Stimulated activated naive B cell treated with anti-CD40 and anti-IgM and Interleukin-4, amounts not matched to agents 10 μg/mL and 1 μg/mL and 100 μg/mL, for 72 hours (primary cell): ENCODE measurements at regions not wholly inside any gene's neighbourhood (a gene's known extent, or its start where the extent isn't known, plus 50 kb on each side); places are given as distances from the start of the nearest gene placed in this dataset.
"Not testable (repeated sequence)": the region's sequence is repeated elsewhere in the genome, so short reads cannot be mapped to it uniquely, and the experiment has no call there.

Source experiments
- ATAC-seq, 2 donors: fragments of 150-1000 bp; cut with Tn5 transposase; replicated peaks; 2 replicates each; pipeline ENCODE4 v1.10.0; 2021; ENCODE audit warnings: moderate library complexity in 1 of 2
- DNase-seq: peaks from one replicate; pipeline ENCODE4 v3.0.0; 2021
- H3K27ac Mint-ChIP-seq: one replicate; pipeline ENCODE4 v1.8.0; 2022; ENCODE audit warnings: mild to moderate bottlenecking, mixed read lengths
- H3K27me3 Mint-ChIP-seq, 2 donors: one replicate each; pipeline ENCODE4 v1.8.0; 2022; ENCODE audit warnings: mixed read lengths in 2 of 2
- H3K36me3 Mint-ChIP-seq, 2 donors: one replicate each; pipeline ENCODE4 v1.8.0; 2022; ENCODE audit warnings: mixed read lengths in 2 of 2, mild to moderate bottlenecking in 1 of 2
- H3K4me1 Mint-ChIP-seq, 2 donors: one replicate each; pipeline ENCODE4 v1.8.0; 2022; ENCODE audit warnings: mixed read lengths in 2 of 2, mild to moderate bottlenecking in 1 of 2
- H3K4me3 Mint-ChIP-seq, 2 donors: one replicate each; pipeline ENCODE4 v1.8.0; 2022; ENCODE audit warnings: mild to moderate bottlenecking in 2 of 2, mixed read lengths in 2 of 2, moderate library complexity in 1 of 2
- H3K9me3 Mint-ChIP-seq, 2 donors: one replicate each; pipeline ENCODE4 v1.8.0; 2022; ENCODE audit warnings: mixed read lengths in 2 of 2, mild to moderate bottlenecking in 1 of 2

GRCh38 chr5:26563979-26564378 is 474.4 kb downstream of the CDH9 start:
- ATAC-seq (no peak), DNase-seq (no peak)
- H3K4me3 Mint-ChIP-seq, result no peak overlapping the region
- no peaks in the 10 kb centered on the region for H3K36me3 Mint-ChIP-seq
- H3K4me1 Mint-ChIP-seq, result no peaks in the 10 kb centered on the region
- no peaks in the 10 kb centered on the region for H3K27me3 Mint-ChIP-seq
- H3K9me3 Mint-ChIP-seq, result peaks cover 6 to 16% of the 10 kb centered on the region in 2 donors
- no peak overlapping the region for H3K27ac Mint-ChIP-seq

- ATAC-seq, result no peak
- Mint-ChIP-seq H3K9me3 (peaks cover 3 to 9% of the 10 kb centered on the region in 2 donors), H3K27ac (no peak overlapping the region), H3K36me3 (no peaks in the 10 kb centered on the region), H3K4me1 (no peaks in the 10 kb centered on the region), H3K4me3 (no peak overlapping the region), H3K27me3 (no peaks in the 10 kb centered on the region)
- no peak for DNase-seq
Measured at GRCh38 chr5:26553079-26553478, 485.3 kb downstream of the CDH9 start.

- Mint-ChIP-seq H3K27me3 (no peaks in the 10 kb centered on the region), H3K9me3 (peaks cover 13 to 17% of the 10 kb centered on the region in 2 donors), H3K4me3 (no peak overlapping the region), H3K36me3 (no peaks in the 10 kb centered on the region), H3K27ac (no peak overlapping the region), H3K4me1 (no peaks in the 10 kb centered on the region)
- ATAC-seq, result no peak
- DNase-seq, result no peak
Measured at GRCh38 chr5:26543987-26544386, 494.4 kb downstream of the CDH9 start.

GRCh38 chr5:26538226-26538625 is 500.2 kb downstream of the CDH9 start:
- H3K4me3 Mint-ChIP-seq, result no peak overlapping the region
- ATAC-seq, result no peak
- no peaks in the 10 kb centered on the region for H3K27me3 Mint-ChIP-seq
- no peaks in the 10 kb centered on the region for H3K36me3 Mint-ChIP-seq
- H3K4me1 Mint-ChIP-seq, result no peaks in the 10 kb centered on the region
- peaks cover 7 to 17% of the 10 kb centered on the region in 2 donors for H3K9me3 Mint-ChIP-seq
- DNase-seq, result no peak
- H3K27ac Mint-ChIP-seq, result no peak overlapping the region

- no peaks in the 10 kb centered on the region for H3K4me1 Mint-ChIP-seq
- no peak for ATAC-seq
Measured at GRCh38 chr5:26535215-26535614, 503.2 kb downstream of the CDH9 start.

GRCh38 chr5:26530305-26530704 is 508.1 kb downstream of the CDH9 start:
- H3K4me1 Mint-ChIP-seq, result no peaks in the 10 kb centered on the region
- H3K27ac Mint-ChIP-seq, result no peak overlapping the region
- H3K36me3 Mint-ChIP-seq, result no peaks in the 10 kb centered on the region
- no peaks in the 10 kb centered on the region for H3K27me3 Mint-ChIP-seq
- no peak for DNase-seq
- ATAC-seq, result no peak
- peaks cover 3 to 7% of the 10 kb centered on the region in 2 donors for H3K9me3 Mint-ChIP-seq
- H3K4me3 Mint-ChIP-seq, result no peak overlapping the region

More at GRCh38 chr5:26535215-26535614, 503.2 kb downstream of the CDH9 start:
- no peaks in the 10 kb centered on the region for H3K36me3 Mint-ChIP-seq
- no peaks in the 10 kb centered on the region for H3K27me3 Mint-ChIP-seq
- no peak overlapping the region for H3K27ac Mint-ChIP-seq
- peaks cover 8 to 9% of the 10 kb centered on the region in 2 donors for H3K9me3 Mint-ChIP-seq
- no peak for DNase-seq
- H3K4me3 Mint-ChIP-seq, result no peak overlapping the region

GRCh38 chr5:26519245-26519644 is 519.1 kb downstream of the CDH9 start:
- Mint-ChIP-seq H3K9me3 (peaks cover 0 to 4% of the 10 kb centered on the region in 2 donors), H3K36me3 (no peaks in the 10 kb centered on the region), H3K27me3 (no peaks in the 10 kb centered on the region), H3K4me3 (no peak overlapping the region), H3K27ac (no peak overlapping the region), H3K4me1 (no peaks in the 10 kb centered on the region)
- ATAC-seq (no peak), DNase-seq (no peak)

GRCh38 chr5:26518065-26518464 is 520.3 kb downstream of the CDH9 start:
- H3K27ac Mint-ChIP-seq, result no peak overlapping the region
- H3K9me3 Mint-ChIP-seq, result peaks cover 0 to 4% of the 10 kb centered on the region in 2 donors
- no peaks in the 10 kb centered on the region for H3K36me3 Mint-ChIP-seq
- no peak for ATAC-seq
- no peaks in the 10 kb centered on the region for H3K4me1 Mint-ChIP-seq
- no peak for DNase-seq
- H3K4me3 Mint-ChIP-seq, result no peak overlapping the region
- no peaks in the 10 kb centered on the region for H3K27me3 Mint-ChIP-seq

GRCh38 chr5:26498972-26499371 is 539.4 kb downstream of the CDH9 start:
- no peak for DNase-seq
- no peaks in the 10 kb centered on the region for H3K36me3 Mint-ChIP-seq
- H3K4me3 Mint-ChIP-seq, result no peak overlapping the region
- no peaks in the 10 kb centered on the region for H3K4me1 Mint-ChIP-seq
- no peak overlapping the region for H3K27ac Mint-ChIP-seq
- H3K9me3 Mint-ChIP-seq, result peaks cover 1 to 6% of the 10 kb centered on the region in 2 donors
- no peak for ATAC-seq
- H3K27me3 Mint-ChIP-seq, result no peaks in the 10 kb centered on the region

- H3K27ac Mint-ChIP-seq, result no peak overlapping the region
- DNase-seq (no peak), ATAC-seq (no peak)
- peaks cover 3 to 10% of the 10 kb centered on the region in 2 donors for H3K9me3 Mint-ChIP-seq
- no peaks in the 10 kb centered on the region for H3K36me3 Mint-ChIP-seq
- H3K4me3 Mint-ChIP-seq, result no peak overlapping the region
- H3K27me3 Mint-ChIP-seq, result no peaks in the 10 kb centered on the region
- no peaks in the 10 kb centered on the region for H3K4me1 Mint-ChIP-seq
Measured at GRCh38 chr5:26495437-26495836, 542.9 kb downstream of the CDH9 start.

- Mint-ChIP-seq H3K9me3 (peaks cover 6 to 17% of the 10 kb centered on the region in 2 donors), H3K27me3 (no peaks in the 10 kb centered on the region), H3K27ac (no peak overlapping the region), H3K4me1 (no peaks in the 10 kb centered on the region), H3K4me3 (no peak overlapping the region), H3K36me3 (no peaks in the 10 kb centered on the region)
- DNase-seq, result no peak
- no peak for ATAC-seq
Measured at GRCh38 chr5:26492906-26493459, 545.4 kb downstream of the CDH9 start.

- no peaks in the 10 kb centered on the region for H3K27me3 Mint-ChIP-seq
- peaks cover 6 to 8% of the 10 kb centered on the region in 2 donors for H3K9me3 Mint-ChIP-seq
- DNase-seq (no peak), ATAC-seq (no peak)
- no peaks in the 10 kb centered on the region for H3K36me3 Mint-ChIP-seq
- no peaks in the 10 kb centered on the region for H3K4me1 Mint-ChIP-seq
- H3K4me3 Mint-ChIP-seq, result no peak overlapping the region
- H3K27ac Mint-ChIP-seq, result no peak overlapping the region
Measured at GRCh38 chr5:26487553-26487952, 550.8 kb downstream of the CDH9 start.

- Mint-ChIP-seq H3K4me3 (no peak overlapping the region), H3K36me3 (no peaks in the 10 kb centered on the region), H3K27ac (no peak overlapping the region), H3K4me1 (no peaks in the 10 kb centered on the region), H3K9me3 (peaks cover 6 to 8% of the 10 kb centered on the region in 2 donors), H3K27me3 (no peaks in the 10 kb centered on the region)
- ATAC-seq (no peak), DNase-seq (no peak)
Measured at GRCh38 chr5:26486631-26487030, 551.8 kb downstream of the CDH9 start.

- not testable (repeated sequence) for DNase-seq, H3K27ac Mint-ChIP-seq, H3K4me3 Mint-ChIP-seq, H3K9me3 Mint-ChIP-seq, H3K27me3 Mint-ChIP-seq, ATAC-seq, H3K4me1 Mint-ChIP-seq, H3K36me3 Mint-ChIP-seq
Measured at GRCh38 chr5:26485146-26485860, 553.1 kb downstream of the CDH9 start.

GRCh38 chr5:26482810-26483375 is 555.5 kb downstream of the CDH9 start:
- Mint-ChIP-seq H3K36me3 (no peaks in the 10 kb centered on the region), H3K4me3 (no peak overlapping the region)

More at GRCh38 chr5:26482810-26483375, 555.5 kb downstream of the CDH9 start:
- H3K27ac Mint-ChIP-seq, result no peak overlapping the region
- DNase-seq, result no peak
- ATAC-seq, result peak; percentile 57 to 64
- H3K9me3 Mint-ChIP-seq, result peaks cover 0 to 5% of the 10 kb centered on the region in 2 donors
- no peaks in the 10 kb centered on the region for H3K4me1 Mint-ChIP-seq
- no peaks in the 10 kb centered on the region for H3K27me3 Mint-ChIP-seq
